ENCODE measurements at regions not wholly inside any gene's neighbourhood (a gene's known extent, or its start where the extent isn't known, plus 50 kb on each side); places are given as distances from the start of the nearest gene placed in this dataset.
"Not testable (repeated sequence)": the region's sequence is repeated elsewhere in the genome, so short reads cannot be mapped to it uniquely, and the experiment has no call there.

GRCh38 chr2:166727095-166727494, 161.2 kb upstream of the XIRP2 start:
- DNase-seq, result no peak

- DNase-seq, result no peak
Measured at GRCh38 chr2:166725927-166726924, 162.1 kb upstream of the XIRP2 start.

DNA sequence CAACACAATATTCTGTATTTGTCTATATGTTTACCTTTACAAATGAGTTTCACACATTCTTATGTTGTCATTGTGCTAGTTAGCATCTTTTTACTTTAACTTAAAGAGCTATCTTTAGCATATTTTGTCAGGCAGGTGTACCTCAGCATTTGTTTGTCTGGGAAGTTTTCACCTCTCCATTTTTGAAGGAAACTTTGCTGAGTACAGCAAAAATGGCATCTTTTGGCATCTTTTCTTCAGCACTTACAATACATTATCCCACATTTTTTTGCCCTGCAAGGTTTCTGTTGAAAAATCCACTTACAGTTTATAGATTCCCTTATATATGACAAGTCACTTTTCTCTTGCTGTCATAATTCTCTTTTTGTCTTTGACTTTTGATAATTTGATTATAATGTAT, 171.3 kb upstream of the XIRP2 start:
- no peak for DNase-seq

- DNase-seq, result peak; percentile 62
Measured at GRCh38 chr2:166700079-166700478, 188.2 kb upstream of the XIRP2 start.

DNA sequence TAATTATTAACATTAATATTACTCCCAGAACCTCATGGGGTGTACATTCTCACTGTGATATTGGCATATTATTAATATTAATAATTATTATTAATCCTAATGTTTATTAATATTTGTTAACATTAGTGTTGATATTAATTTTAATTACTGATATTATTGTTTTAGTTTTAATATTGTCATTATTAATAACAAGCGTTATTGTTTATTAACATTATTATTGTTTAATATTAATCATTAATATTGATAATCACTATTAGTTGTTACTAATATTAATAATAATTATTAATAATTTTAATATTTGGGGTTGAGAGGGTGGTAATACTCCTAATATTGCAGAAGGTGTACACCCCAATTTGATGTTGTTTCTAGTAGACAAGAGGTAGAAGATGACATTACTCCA, 193.1 kb upstream of the XIRP2 start:
- no peak for DNase-seq

GRCh38 chr2:166686057-166686456, 192.0 kb upstream of the SCN7A start:
- not testable (repeated sequence) for DNase-seq

DNA sequence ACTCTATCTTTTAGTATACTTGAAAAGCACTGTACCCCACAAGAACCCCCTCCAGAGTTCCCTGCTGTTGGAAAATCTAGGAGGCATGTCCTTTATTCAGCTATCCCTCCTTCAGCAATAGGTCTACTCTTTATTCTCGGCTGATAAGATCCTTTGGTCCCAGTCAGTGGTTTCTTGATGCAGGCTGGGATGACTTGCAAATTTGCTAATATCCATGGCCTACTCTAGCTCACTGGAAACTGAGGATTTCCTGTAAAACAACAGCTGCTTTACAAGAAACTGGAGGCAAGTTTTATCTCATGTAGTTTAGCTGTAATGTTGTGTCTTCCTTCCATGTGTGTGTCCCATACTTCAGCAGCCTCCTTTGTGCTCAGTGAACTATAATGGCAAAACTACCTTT, 183.9 kb upstream of the SCN7A start:
- no peak for DNase-seq

DNA sequence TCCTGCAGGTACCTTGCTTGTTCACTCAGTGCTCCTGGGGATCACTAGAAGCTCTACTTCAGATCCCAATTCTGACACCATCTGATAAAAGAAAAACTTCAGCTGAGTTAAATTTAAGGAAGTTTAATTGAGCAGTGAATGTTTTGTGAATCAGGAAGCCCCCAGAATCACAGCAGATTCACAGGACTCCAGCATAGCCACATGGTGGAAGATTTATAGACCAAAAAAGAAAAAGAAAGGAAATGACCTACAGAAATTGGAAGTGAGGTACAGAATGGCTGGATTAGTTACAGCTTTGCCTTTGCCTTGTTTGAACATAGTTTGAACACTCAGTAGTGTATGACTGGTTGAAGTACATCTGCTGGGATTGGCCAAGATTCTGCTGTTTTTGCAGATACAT, 182.7 kb upstream of the SCN7A start:
- no peak for DNase-seq

- no peak for DNase-seq
Measured at GRCh38 chr2:166675553-166675952, 181.5 kb upstream of the SCN7A start.

DNA sequence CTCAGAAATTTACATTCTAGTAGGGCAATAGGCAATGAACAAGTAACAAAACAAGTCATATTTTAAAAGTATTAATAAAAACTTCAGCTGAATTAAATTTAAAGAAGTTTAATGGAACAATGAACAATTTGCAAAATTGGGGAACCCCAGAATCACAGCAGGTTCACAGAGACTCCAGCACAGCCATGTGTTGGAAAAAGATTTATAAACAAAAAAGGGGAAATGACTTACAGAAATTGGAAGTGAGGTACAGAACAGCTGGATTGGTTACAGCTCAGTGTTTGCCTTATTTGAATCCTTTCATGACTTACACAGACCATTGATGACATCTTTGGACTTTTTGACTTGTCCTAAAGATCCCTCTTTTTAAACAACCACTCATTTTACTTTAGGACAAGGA, 179.9 kb upstream of the SCN7A start:
- no peak for DNase-seq

DNA sequence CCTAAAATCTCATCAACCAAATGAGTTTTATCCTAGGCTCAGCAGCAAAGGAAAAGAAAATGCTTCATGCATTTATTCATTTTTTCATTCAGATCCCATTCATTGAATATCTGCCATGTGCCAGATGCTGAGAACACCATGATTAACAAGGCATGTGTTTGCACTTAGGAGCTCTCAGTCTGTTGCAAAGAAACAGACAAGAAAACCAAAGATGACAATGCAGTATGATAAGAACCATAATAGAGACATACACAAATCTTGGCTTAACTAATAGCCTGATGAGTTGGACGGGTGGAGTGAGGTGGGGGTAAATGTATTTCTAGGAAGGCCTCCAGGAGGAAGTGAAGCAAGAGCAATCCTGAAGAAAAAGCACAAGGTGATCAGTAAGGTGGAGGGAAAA, 177.8 kb upstream of the SCN7A start:
- DNase-seq, result no peak

DNA sequence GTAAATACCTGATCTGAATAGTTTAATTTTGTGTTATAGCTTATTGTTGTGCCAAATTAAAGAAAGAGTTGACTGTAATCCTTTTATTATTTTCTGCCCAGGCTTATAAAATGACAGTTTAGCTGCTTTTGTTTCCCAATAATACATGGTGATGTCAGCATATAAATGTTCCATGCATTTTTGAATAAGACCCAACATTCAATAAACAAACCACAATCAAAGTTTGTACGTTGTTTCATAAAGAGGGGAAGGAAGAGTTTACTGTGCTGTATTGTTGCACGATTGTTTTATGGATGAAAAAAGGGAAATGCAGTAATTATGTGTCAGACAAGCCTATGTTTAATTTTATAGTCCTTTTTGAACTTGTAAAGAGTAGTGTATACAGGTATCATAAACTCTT, 177.2 kb upstream of the SCN7A start:
- no peak for DNase-seq

DNA sequence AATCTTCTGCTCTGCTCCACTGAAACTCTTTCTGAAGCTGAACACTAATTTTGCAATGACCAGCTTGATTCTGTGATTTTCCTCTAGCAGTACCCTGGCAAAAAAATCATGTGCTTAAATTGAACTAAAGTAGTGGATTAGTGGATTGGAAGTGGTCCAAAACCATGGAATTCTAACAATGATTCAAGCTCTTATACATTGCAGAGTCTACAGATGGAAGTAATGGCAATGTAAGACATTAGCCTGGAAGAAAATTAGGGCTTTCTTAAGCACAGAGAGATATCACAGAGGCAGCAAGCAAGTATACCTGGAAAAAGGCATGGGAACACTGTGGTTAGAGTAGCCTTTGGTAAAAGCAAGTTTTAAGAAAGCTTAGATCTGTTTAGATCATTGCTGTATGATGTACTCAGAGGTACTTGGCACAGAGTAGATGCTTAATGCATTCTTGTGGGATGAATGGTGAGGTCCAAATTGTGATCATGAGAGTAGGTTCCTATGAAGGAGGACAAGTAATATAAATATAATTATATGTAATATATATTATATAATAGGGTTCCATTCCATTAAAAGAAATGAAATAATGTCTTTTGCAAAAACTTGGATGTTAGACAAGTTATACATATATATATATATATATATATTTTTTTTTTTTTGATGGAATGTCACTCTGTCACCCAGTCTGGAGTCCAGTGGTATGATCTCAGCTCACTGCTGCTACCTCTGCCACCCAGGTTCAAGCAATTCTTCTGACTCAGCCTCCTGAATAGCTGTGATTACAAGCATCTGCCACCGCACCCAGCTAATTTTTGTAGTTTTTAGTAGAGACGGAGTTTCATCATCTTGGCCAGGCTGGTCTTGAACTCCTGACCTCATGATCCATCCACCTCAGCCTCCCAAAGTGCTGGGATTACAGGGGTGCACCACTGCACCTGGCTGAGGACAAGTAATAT, 172.2 kb upstream of the SCN7A start:
- DNase-seq, result no peak

GRCh38 chr2:166661824-166662223, 167.8 kb upstream of the SCN7A start:
- DNase-seq, result no peak

DNA sequence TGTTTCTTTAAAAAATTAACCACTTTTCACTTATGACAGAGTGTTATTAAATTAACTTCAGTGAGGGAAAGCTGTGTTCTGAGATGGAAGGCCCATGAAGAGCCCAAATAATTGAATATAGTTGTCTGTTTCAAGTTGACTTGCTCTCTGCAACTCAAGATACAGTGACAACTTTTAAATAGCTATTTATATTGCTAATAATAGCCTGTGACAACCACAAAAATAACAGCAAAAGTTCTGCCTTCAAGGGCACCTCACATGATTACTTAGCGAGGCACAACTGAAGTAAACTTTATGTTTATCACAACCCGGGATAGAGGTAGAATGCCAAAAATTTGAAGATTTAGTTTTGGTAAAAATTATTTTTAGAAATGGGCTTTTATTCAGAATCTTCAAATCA, 167.3 kb upstream of the SCN7A start:
- no peak for DNase-seq

GRCh38 chr2:166658901-166659300, 164.9 kb upstream of the SCN7A start:
- peak; percentile 10 for DNase-seq

DNA sequence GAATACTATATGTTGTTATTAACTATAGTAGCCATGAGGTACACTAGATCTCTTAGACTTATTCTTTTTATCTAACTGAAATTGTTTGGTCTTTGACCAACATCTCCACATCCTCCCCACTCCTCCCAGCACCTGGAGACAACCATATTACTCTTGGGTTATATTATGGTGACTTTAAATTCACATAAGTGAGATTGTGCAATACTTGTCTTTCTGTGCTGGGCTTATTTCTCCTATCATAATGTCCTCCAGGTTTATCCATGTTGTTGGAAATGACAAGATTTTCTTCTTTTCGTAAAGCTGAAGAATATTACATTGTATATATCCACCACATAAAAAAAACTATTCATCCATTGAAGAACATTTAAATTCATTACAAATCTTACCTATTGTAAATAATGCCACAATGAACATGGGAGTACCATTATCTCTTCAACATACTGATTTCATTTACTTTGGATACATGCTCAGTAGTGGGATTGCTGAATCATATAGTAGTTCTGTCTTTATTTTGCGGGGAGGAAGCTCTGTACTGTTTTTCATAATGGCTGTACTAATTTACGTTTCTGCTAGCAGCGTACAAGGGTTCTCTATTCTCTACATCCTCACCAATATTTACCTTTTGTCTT, 159.2 kb upstream of the SCN7A start:
- peak; percentile 83 for DNase-seq

- peak; percentile 26 for DNase-seq
Measured at GRCh38 chr2:166651991-166652390, 157.9 kb upstream of the SCN7A start.

GRCh38 chr2:166651080-166651675, 157.1 kb upstream of the SCN7A start:
- peak; percentile 92 for DNase-seq

GRCh38 chr2:166647935-166648334, 153.9 kb upstream of the SCN7A start:
- DNase-seq, result no peak

DNA sequence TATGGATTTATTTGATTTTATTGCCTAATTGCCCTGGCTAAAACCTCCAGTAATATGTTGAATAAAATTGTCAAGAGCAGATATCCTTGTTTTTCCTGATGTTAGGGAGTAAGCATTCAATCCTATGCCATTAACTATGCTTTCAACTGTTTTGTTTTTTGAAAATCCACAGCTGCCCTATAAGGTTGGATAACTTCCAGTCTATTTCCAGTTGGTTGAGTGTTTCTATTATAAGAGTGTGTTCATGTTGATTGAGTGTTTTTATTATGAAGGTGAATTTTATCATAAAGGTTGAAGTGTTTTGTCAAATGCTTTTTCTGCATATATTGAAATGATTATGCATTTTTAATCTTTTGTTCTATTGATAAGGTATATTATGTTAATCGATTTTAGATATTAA, 149.9 kb upstream of the SCN7A start:
- no peak for DNase-seq

DNA sequence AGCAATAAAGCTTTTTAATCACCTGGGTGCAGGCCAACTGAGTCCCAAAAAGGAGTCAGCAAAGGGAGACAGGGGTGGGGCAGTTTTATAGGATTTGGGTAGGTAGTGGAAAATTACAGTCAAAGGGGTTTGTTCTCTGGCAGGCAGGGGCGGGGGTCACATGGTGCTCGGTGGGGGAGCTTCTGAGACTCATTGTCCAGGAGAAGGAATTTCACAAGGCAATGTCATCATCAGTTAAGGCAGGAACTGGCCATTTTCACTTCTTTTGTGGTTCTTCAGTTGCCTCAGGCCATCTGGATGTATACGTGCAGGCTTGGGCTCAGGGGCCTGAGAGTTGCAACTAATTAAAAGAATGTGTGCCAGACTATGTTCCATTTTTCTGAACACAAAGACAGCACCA, 147.5 kb upstream of the SCN7A start:
- DNase-seq, result not testable (repeated sequence)

DNA sequence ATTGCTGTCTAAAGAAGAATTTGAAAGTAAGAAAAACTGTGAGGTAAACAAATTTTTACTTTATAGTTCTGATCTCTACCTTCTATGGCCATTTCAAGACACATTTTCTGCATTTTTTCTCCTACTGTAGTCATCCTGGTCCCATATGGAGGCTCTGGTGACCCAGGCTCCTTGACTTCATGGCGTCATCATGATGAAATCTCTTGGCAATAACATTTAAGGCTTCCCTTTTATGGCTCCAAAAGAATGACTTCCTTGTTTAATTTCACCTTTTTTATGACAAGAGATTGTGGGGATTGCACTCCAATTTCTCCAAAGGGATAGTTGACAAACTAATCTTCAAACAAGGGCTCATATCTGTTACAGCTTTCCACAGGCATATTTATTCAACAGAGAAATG, 143.0 kb upstream of the SCN7A start:
- DNase-seq, result peak; percentile 19
